IPS-NIHi11 (cell line): ENCODE measurements at regions not wholly inside any gene's neighbourhood (a gene's known extent, or its start where the extent isn't known, plus 50 kb on each side); places are given as distances from the start of the nearest gene placed in this dataset.

Source experiments
- DNase-seq: peaks from one replicate; pipeline ENCODE4 v3.0.0; 2012; ENCODE audit warnings: mixed read lengths, low spot score

DNA sequence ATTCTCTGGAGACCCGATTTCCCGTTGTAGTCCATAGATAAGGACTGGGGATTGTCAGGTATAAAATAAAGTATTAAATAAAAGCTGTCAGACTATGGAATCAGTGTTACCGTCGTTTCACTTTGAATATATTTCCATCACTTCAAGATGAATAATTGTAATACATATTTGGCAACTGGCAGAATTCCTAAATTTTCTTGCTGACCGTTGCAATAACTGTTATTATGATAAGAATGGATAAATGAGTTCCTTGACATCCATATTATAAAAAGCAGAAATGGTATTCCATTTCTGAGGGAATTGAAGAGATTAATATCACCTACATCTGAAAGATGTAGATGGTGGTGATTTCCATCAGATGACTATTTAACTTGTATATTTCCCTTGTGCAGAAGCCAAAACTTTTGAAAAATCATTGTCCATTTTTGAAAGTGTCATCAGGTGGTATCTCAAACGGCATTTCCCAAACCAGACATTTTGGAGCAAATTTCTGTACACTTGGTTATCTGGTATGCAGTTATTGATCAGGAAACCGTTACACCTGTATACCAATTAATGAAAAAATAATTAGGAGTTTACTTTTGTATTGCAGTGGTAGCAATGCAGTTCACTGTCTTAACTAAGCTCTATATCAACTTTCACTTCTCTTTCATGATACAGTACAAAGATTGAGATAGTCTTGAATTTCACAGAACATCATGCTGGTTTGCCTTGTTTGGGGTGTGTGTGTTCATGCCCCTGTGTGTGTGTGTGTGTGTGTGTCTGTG, 878.5 kb downstream of the PCDH18 start:
- no peak for DNase-seq

GRCh38 chr4:136651932-136652331, 880.4 kb downstream of the PCDH18 start:
- no peak for DNase-seq

DNA sequence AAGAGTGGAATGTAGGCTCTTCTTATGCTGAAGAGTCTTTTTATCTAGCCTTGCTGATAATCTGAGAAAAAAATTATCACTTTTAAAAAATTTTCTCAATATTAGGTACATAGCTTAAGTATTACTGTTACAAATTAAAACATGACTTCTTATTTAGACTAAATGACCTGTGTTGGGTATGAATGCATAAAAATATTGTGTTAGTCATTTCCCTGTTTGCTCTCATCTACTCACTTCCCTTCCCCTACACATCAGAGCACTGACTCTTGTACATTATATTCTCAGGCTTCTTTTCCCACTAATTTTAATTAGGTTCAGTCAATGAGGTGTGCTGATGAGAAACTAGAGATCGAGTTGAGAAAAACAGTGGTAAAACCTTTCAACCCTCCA, 881.0 kb downstream of the PCDH18 start:
- no peak for DNase-seq

DNA sequence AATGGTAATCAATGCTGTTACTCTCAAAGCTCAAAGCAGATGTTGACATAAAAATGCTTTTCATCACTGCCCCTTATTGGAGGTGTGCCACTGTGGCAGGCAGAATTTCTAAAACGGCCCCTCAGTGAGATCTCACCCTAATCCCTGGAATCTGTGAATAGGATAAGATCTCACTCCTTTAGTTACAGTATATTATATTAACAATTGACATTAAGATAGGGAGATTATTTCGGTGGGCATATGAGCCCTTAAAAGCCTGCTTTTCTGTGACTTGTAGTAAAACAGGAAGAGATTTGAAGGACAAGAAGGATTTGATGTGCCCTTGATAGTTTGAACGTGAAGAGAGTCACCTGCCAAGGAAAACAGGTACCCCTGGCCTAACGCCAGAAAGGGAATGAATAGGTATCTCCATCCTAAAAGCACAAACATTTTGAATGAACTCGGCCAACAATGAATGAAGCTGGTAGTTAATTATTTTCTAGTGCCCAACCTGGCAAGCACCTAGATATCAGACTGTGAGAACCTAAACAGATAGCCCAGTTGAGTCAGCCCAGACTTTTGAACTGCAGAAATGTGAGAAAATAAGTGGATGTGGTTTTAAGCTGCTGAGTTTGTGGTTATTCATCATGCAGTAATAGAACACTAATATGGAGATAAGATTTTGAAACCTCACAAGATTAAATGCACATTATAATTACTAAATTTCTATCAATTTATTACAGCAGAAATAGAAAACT, 881.6 kb downstream of the PCDH18 start:
- no peak for DNase-seq

GRCh38 chr4:136644279-136644678, 888.0 kb downstream of the PCDH18 start:
- DNase-seq, result no peak

DNA sequence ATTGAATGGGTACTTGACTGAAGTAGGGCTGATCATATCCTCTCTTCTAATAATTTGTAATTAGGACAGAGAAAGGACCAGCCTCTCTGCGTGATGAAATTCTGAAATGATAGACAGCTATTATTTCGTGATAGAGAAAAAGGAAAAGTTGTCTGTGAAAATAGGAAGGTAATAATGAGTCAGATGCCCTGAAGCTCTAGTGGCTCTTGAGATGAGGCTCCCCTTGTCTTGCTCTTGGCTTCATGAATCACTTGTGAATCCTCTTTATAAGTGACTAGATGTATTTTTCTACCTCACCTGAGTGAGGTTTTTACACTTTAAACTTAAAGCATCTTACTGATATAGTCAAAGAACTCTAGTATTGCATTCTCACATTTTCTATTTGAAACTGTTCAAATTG, 888.9 kb downstream of the PCDH18 start:
- no peak for DNase-seq

DNA sequence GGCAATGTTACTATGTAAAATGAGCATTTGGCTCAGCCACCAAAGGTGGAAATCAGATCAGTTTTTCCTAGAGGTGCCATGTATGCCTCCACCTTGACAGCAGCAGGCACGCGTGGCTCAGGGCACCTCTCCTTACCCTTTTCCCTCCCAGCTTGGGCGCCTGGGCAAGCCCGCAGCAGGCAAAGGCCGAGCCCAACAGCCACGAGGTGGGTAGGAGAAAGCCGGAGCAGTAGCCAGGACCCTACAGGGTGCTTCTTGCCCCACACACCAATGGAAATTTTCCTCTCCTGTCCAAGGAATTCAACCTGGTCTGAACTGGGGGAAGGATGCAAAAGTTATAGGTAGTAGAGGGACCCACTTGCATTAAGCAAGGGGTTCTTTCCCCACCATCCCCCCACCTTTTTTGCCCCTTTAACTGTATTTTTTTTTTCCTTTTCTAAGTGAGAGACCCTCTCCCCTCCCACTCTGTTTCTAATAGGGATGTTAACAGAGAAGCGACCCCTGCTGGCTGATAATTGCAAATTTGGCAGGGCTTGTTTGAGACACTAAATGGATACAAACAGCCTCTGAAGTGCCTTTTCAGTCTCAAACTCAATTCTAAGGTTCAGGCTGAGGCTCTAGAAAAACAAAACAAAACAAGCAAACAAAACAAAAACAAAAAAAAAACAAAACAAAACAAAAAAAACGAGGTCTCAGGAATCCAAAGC, 895.1 kb downstream of the PCDH18 start:
- DNase-seq, result peak; percentile 44

GRCh38 chr4:136636155-136636554, 896.1 kb downstream of the PCDH18 start:
- no peak for DNase-seq

GRCh38 chr4:136634121-136634520, 898.2 kb downstream of the PCDH18 start:
- DNase-seq, result no peak

DNA sequence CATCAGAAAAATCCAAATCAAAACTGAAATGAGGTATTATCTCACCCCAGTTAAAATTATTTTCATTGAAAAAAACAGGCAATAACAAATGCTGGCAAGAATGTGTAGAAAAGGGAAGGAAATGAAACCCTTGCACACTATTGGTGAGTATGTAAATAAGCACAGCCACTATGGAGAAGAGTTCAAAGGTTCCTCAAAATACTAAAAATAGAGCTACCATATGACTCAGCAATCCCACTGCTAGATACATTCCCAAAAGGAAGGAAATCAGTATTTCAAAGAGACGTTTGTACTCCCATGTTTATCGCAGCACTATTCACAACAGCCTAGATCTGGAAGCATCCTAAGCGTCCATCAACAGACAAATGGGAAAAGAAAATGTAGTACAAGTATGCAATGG, 932.4 kb downstream of the PCDH18 start:
- DNase-seq, result no peak

GRCh38 chr4:136590440-136590839, 941.9 kb downstream of the PCDH18 start:
- no peak for DNase-seq

DNA sequence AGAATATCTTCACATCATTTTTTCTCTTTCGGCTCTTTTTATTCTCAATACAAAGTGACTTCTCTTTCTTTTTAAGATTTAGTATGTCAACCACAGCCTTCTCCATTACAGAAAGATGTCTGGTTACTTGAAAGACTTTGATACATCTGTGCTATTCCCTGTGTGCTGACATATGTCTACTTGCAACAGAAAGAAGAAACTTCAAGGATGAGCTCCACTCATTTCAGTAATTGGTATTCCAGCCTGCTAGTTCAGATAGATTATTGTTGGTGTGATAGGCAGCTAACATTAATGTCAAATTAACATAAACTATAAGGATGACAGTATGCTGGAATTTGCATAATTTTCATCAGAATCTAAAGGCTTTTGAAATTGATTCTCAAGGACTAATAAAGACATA, 948.7 kb downstream of the PCDH18 start:
- no peak for DNase-seq

GRCh38 chr4:136581119-136581518, 951.2 kb downstream of the PCDH18 start:
- DNase-seq, result no peak

DNA sequence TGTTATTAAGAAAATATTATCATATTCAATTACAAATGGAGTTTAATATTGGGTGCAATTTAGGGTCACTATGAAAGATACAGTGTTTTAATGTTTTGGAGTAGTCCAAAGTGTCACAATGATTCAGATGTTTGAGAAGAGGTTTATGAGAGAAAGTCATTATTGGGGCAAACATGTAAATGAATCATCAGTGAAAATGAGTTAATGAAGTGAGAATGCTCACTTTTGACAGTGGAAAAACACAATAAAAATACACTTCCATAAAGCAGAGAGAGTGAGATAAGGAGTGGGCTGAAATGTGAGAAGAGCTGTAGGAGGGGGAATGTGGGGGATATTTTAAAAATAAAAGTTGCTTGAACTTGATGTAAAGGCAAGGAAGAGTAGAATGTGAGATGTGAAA, 957.1 kb downstream of the PCDH18 start:
- no peak for DNase-seq

- no peak for DNase-seq
Measured at GRCh38 chr4:136573460-136573859, 958.8 kb downstream of the PCDH18 start.

DNA sequence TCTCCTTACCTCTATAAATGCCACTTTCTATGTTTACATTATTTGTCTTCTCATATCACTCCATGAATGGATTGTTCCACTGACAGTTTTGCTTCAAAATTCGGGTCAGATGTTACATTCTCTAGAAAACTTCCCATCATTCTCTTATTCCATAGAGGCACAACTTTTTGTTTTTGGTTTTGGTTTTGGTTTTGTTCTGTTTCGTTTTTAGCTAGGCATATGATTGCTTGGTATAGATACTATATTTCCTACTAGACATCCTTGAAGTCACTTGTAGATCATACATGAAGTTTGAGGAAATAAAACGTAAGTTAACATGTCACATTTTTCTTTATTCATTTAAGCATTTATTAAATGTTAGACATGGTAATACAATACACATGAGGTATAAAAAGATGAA, 961.0 kb downstream of the PCDH18 start:
- DNase-seq, result no peak

- no peak for DNase-seq
Measured at GRCh38 chr4:136562834-136563233, 969.5 kb downstream of the PCDH18 start.

DNA sequence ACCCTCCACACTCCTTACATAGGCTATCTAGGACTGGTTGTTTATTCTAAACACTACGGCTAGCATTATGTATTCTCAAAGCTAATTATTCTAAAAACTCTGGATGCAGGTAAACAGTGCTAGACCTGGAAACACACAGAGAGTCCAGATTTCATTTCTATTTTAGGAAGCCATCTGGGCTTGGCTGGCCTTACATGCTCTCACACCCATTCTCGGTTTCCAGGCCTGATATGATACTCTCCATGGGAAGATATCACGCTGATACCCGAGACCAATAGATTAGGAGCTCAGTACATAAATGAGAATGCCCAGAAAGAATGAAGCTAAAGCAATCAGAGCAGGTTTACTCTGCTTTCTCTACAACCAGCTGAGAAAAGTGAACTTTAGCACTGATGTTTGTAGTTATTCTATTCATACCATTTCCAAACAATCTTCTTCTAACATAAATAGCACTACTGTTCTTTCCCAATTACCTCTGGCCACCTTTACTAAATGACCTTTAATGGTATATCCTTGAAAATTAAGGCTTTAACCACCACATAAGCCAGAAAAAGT, 973.3 kb downstream of the PCDH18 start:
- no peak for DNase-seq

GRCh38 chr4:136557396-136557795, 974.9 kb downstream of the PCDH18 start:
- DNase-seq, result no peak

DNA sequence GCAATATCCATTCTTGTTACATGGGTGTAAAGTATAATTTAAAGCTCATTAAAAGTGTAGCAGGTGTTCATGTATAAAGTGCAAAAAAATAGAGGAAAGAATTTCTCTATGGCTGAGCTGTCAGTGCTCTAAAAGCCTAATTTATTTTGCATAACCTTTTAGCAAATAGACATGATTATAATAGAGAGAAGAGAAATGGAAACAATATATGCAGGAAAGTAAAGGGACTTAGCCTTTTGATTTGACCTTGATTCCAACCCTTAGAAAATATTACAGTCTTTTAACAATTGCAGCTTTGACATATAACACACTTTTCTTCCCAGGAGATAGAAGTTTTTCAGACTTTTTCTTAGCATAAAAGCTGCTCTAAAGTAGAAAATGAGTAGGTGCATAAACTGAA, 978.3 kb downstream of the PCDH18 start:
- DNase-seq, result no peak

DNA sequence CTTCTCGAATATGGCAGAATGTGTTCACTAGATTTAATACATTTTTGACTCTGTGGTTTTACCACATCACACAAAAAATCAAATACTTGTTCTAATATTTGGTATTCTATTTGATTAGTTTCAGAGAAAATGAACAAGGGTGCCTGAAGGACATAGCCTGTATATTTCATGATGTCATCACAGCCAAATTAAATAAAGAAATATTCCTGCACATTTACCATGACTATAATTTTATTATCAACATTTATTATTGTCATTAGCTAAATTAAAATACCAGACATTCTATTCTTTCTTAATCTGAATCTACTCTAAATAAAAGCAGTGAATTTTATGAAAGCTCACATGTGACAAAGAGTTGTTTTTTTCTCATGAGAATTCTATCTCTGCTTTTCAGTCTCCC, 980.5 kb downstream of the PCDH18 start:
- DNase-seq, result no peak

DNA sequence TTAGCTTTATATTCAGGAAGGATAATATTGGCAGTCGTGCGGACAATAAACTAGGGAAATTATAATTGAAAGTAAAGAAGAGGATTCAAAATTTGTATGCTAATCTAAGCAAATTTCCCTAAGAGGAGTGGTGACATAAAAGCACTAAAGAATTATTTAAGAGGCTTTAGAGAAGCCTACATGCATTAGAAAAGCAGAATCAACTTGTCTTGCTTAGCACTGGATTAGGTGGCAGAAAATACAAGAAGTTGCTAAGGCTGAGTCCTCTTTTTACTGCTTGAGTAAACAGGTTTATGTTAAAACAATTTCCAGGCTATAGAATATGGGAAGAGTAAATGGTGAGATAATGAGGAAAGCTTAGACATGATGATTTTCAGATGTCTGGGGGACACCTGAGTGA, 991.5 kb downstream of the PCDH18 start:
- no peak for DNase-seq

GRCh38 chr4:136528131-136528530, 1004.2 kb downstream of the PCDH18 start:
- no peak for DNase-seq
